ENCODE measurements at regions not wholly inside any gene's neighbourhood (a gene's known extent, or its start where the extent isn't known, plus 50 kb on each side); places are given as distances from the start of the nearest gene placed in this dataset.

DNA sequence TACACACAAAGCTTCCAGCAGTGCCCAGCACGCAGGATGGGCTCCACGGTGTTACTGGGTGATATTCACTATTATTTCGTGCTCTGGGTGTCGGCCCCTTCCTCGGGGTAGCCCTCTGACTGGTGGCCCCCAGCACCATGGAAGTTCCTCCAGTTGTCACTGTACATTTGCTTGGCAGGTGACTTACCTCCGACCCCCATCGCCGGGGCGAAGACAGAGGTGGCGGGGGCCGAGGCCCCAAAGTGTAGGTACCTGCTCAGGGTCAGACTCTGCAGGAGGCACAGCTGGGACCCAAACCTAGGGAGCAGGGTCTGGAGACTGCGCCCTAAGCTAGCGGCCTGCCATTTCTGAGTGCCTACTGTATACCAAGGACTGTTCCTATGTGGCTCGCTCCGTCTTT is 98.9 kb downstream of the RFLNA start:
- TF ChIP-seq, protein P1, sequence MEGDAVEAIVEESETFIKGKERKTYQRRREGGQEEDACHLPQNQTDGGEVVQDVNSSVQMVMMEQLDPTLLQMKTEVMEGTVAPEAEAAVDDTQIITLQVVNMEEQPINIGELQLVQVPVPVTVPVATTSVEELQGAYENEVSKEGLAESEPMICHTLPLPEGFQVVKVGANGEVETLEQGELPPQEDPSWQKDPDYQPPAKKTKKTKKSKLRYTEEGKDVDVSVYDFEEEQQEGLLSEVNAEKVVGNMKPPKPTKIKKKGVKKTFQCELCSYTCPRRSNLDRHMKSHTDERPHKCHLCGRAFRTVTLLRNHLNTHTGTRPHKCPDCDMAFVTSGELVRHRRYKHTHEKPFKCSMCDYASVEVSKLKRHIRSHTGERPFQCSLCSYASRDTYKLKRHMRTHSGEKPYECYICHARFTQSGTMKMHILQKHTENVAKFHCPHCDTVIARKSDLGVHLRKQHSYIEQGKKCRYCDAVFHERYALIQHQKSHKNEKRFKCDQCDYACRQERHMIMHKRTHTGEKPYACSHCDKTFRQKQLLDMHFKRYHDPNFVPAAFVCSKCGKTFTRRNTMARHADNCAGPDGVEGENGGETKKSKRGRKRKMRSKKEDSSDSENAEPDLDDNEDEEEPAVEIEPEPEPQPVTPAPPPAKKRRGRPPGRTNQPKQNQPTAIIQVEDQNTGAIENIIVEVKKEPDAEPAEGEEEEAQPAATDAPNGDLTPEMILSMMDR (IDR thresholded peaks at IDR 0.05): no peak
- TF ChIP-seq POLR2AphosphoS5 (IDR thresholded peaks at IDR 0.05) (no peak), POLR2A (IDR thresholded peaks at IDR 0.05; ENCODE audit: low read depth) (no peak)
